ENCODE measurements at regions not wholly inside any gene's neighbourhood (a gene's known extent, or its start where the extent isn't known, plus 50 kb on each side); places are given as distances from the start of the nearest gene placed in this dataset.

DNA sequence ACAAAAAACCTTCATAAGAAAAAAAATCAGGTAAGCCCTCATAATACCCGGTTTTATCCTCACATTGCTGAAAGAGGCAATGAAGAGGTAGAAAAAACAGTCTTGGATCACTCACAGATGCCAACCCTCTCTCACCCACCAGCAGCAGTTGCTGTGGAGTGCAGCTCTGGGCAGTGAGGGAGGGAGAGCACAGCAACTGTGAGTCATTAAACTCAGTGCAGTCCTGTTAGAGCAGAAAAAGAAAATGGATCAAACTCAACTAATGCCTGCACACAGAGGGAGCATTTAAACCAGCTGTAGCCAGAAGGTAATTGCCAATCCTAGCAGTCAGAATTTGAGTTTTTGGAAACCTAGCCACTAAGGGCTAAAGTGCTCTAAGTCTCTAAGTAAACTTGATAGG, 1050.6 kb upstream of the ALCAM start:
- Histone ChIP-seq H3K18ac (ENCODE audit: insufficient read length, low read depth, low read length) (no peak overlapping the region), H3K79me1 (ENCODE audit: insufficient read depth, low read depth, low read length, poor library complexity, severe bottlenecking) (no peaks in the 10 kb centered on the region), H2BK5ac (ENCODE audit: insufficient read length, low read length) (no peak overlapping the region), H3K23ac (ENCODE audit: insufficient read length, low read depth, low read length) (no peak overlapping the region), H3K4me1 (ENCODE audit: insufficient read depth, low read length) (no peaks in the 10 kb centered on the region), H3K79me2 (ENCODE audit: insufficient read depth, low read length) (no peaks in the 10 kb centered on the region), H3K4me2 (ENCODE audit: insufficient read depth, insufficient read length, low read length) (no peak overlapping the region), H3K4ac (ENCODE audit: low read depth, low read length) (no peak overlapping the region), H4K91ac (ENCODE audit: insufficient read length, low read depth, low read length) (no peak overlapping the region), H3T11ph (ENCODE audit: low read length) (no peak overlapping the region), H3K9ac (ENCODE audit: extremely low read depth, insufficient read length, low read length) (no peak overlapping the region), H2BK12ac (ENCODE audit: insufficient read length, low read depth, low read length) (no peak overlapping the region), H2BK20ac (ENCODE audit: low read depth, low read length, poor library complexity, severe bottlenecking) (no peak overlapping the region), H3K56ac (ENCODE audit: insufficient read length, low read depth, low read length) (no peak overlapping the region), H3K9me3 (ENCODE audit: control insufficient read depth, low read depth, low read length) (no peaks in the 10 kb centered on the region), H2BK15ac (ENCODE audit: low read depth, low read length) (no peak overlapping the region), H3K23me2 (ENCODE audit: insufficient read length, low read depth, low read length, poor library complexity, severe bottlenecking) (no peaks in the 10 kb centered on the region), H2BK120ac (ENCODE audit: low read depth, low read length, poor library complexity, severe bottlenecking) (no peak overlapping the region), H4K5ac (ENCODE audit: insufficient read length, low read depth, low read length) (no peak overlapping the region), H2AFZ (ENCODE audit: low read length) (no peak overlapping the region), H2AK5ac (ENCODE audit: insufficient read length, low read length) (no peak overlapping the region), H3K27ac (ENCODE audit: insufficient read length, low read depth, low read length) (no peak overlapping the region), H3K27me3 (ENCODE audit: insufficient read depth, low read length) (no peaks in the 10 kb centered on the region), H4K8ac (replicated peaks; ENCODE audit: insufficient read length, low read depth, low read length) (no peak overlapping the region), H3K14ac (ENCODE audit: insufficient read depth, low read length) (no peak overlapping the region), H4K20me1 (ENCODE audit: control insufficient read depth, insufficient read depth, insufficient read length) (no peaks in the 10 kb centered on the region)
- no CpG with 5 or more reads among the region's 1 CpG for WGBS (ENCODE audit: extremely low coverage, insufficient read length, low lambda C conversion rate)
- DNase-seq: no peak
- H3K9me3 Mint-ChIP-seq: peaks cover 4 to 13% of the 10 kb centered on the region in 2 experiments; a peak in 4 of 5 replicates
- H3K36me3 Mint-ChIP-seq (ENCODE audit: insufficient read depth in 1 of 3, low read depth in 3 of 3): peaks cover 0 to 15% (median 10%) of the 10 kb centered on the region in 3 experiments; a peak in 5 of 7 replicates
- no peaks in the 10 kb centered on the region for H3K27me3 Mint-ChIP-seq (ENCODE audit: low read depth)
- peak overlapping the region in 2 of 3 experiments; percentile 15 to 77; a peak in 2 of 7 replicates for H3K27ac Mint-ChIP-seq
- no peak overlapping the region for H3K4me3 Mint-ChIP-seq
- no peaks in the 10 kb centered on the region for H3K4me1 Mint-ChIP-seq
- TF ChIP-seq, protein P1, sequence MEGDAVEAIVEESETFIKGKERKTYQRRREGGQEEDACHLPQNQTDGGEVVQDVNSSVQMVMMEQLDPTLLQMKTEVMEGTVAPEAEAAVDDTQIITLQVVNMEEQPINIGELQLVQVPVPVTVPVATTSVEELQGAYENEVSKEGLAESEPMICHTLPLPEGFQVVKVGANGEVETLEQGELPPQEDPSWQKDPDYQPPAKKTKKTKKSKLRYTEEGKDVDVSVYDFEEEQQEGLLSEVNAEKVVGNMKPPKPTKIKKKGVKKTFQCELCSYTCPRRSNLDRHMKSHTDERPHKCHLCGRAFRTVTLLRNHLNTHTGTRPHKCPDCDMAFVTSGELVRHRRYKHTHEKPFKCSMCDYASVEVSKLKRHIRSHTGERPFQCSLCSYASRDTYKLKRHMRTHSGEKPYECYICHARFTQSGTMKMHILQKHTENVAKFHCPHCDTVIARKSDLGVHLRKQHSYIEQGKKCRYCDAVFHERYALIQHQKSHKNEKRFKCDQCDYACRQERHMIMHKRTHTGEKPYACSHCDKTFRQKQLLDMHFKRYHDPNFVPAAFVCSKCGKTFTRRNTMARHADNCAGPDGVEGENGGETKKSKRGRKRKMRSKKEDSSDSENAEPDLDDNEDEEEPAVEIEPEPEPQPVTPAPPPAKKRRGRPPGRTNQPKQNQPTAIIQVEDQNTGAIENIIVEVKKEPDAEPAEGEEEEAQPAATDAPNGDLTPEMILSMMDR (conservative IDR thresholded peaks at IDR 0.05): no peak
